Adrenal gland (tissue), 9 donors: ENCODE measurements at regions not wholly inside any gene's neighbourhood (a gene's known extent, or its start where the extent isn't known, plus 50 kb on each side); places are given as distances from the start of the nearest gene placed in this dataset.
A peak's percentile ranks its signal among the peaks of the same experiment; 100 is the strongest.

ENCODE experiments used
- DNase-seq, 7 donors: peaks; one replicate each; pipeline ENCODE4 v3.0.0-alpha.2; 2019 to 2020
- H3K27ac ChIP-seq, 5 donors: fragments of 200-600 bp; sonication (generic) in 4 of 5; 1 replicate in 3 of 5; 2 replicates in 2 of 5; pipeline versions ENCODE4 v1.5.1 to v1.8.0; 2016 to 2020; ENCODE audit warnings: mild to moderate bottlenecking in 1 of 5
- H3K27me3 ChIP-seq: fragments of 200-600 bp; 2 replicates; pipeline ENCODE4 v1.8.0; 2021
- H3K36me3 ChIP-seq, 2 donors: fragments of 200-600 bp; replicated peaks in 1 of 2; 1 replicate in 1 of 2; 2 replicates in 1 of 2; pipeline versions ENCODE4 v1.5.1 to v1.8.0; 2018 to 2022
- H3K4me1 ChIP-seq, 2 donors: fragments of 200-600 bp; replicated peaks in 1 of 2; 1 replicate in 1 of 2; 2 replicates in 1 of 2; pipeline versions ENCODE4 v1.5.1 to v1.8.0; 2018 to 2021
- H3K4me3 ChIP-seq, 4 donors: fragments of 200-600 bp; sonication (generic) in 3 of 4; one replicate each; pipeline ENCODE4 v1.5.1; 2016 to 2018
- H3K9me3 ChIP-seq, 3 donors: fragments of 200-600 bp; sonication (generic) in 1 of 3; replicated peaks in 1 of 3; 1 replicate in 2 of 3; 2 replicates in 1 of 3; pipeline versions ENCODE4 v1.5.1 to v1.8.0; 2016 to 2021
- POLR2A ChIP-seq, 2 donors: fragments of 450-650 bp; IDR thresholded peaks; one replicate each; pipeline ENCODE4 v1.6.1; 2017; ENCODE audit warnings: antibody characterized with exemption in 2 of 2, mild to moderate bottlenecking in 2 of 2, moderate library complexity in 1 of 2
- WGBS, 4 donors: extraction: QIAGEN DNeasy Blood & Tissue Kit in 2 of 4; methylation state at CpG; one replicate each; pipeline versions ENCODE4 v1.1.5 to v1.1.7; 2013 to 2017; 5-methylcytosine and 5-hydroxymethylcytosine counted together
- intact Hi-C, 2 donors: fragments of 100-400 bp; cut with DNase I; formaldehyde crosslinking; loops; one replicate each; pipeline versions ENCODE4 v1.14.1 to v1.15.0; 2022 to 2023
- TF ChIP-seq, protein P1 (sequence below), 6 experiments: fragments of 450-650 bp in 4 of 6; fragments of 200-600 bp in 2 of 6; sonication (generic) in 1 of 6; IDR thresholded peaks; 1 replicate in 5 of 6; 2 replicates in 1 of 6; pipeline versions ENCODE4 v1.5.1 to v1.8.0; 2016 to 2021; ENCODE audit warnings: antibody characterized with exemption in 6 of 6, mild to moderate bottlenecking in 2 of 6, moderate library complexity in 1 of 6
- donor health status: healthy with polysubstance abuse.
- donor health status: Bipolar disorder and iron deficiency.
- donor health status: DM: yes; HTN: yes; CAD: no.
- donor health status: DM: no; HTN: no; CAD: no.
- donor health status: DM: no; HTN: no; CAD: no.

DNA sequence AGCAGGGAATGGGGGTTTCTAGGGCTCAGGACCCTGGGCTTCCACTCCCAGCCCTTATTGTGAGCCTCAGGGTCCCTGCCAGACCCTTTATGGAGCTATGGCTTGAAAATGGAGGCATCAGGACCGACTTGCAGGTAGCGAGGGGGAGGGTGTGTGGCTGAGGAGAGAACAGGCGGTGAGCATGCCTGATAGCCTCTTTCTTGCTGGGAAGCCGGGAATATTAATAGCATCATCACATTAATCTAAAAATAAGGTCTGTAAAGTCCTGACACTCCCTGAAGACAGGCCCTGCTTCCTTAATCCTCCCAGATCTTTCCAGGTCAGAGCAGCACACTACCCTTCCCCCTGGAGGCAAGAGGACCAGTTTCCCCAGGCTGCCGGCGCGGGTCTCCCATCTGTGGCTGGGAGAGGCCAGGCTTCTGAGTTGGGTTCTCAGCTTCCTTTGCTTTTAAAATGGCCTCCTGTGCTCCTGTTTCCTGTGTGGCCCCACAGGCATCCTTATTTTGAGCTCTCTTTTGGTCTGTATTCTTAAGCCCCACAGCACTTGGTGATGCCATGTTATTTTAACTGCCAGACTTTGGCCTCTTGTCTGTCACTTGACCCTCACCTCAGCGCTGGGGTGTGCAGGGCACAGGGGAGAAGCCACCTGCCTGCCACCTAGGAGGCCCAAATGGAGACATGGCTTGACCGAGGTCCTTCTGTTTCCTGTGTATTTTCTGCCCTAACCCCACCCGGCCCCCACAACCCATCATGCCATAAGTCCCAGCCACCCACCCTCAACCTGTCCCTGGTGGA, 185.0 kb upstream of the TOPAZ1 start:
- Histone ChIP-seq H3K4me1 (no peaks in the 10 kb centered on the region), H3K27me3 (peaks cover 5% of the 10 kb centered on the region), H3K4me3 (no peak overlapping the region), H3K36me3 (no peaks in the 10 kb centered on the region), H3K9me3 (no peaks in the 10 kb centered on the region), H3K27ac (no peak overlapping the region)
- intact Hi-C loops: no loop called here
- WGBS, 4 donors: 74 to 90% (median 80%) methylated on average over 6 to 10 of the region's 10 CpGs
- TF ChIP-seq, protein P1, sequence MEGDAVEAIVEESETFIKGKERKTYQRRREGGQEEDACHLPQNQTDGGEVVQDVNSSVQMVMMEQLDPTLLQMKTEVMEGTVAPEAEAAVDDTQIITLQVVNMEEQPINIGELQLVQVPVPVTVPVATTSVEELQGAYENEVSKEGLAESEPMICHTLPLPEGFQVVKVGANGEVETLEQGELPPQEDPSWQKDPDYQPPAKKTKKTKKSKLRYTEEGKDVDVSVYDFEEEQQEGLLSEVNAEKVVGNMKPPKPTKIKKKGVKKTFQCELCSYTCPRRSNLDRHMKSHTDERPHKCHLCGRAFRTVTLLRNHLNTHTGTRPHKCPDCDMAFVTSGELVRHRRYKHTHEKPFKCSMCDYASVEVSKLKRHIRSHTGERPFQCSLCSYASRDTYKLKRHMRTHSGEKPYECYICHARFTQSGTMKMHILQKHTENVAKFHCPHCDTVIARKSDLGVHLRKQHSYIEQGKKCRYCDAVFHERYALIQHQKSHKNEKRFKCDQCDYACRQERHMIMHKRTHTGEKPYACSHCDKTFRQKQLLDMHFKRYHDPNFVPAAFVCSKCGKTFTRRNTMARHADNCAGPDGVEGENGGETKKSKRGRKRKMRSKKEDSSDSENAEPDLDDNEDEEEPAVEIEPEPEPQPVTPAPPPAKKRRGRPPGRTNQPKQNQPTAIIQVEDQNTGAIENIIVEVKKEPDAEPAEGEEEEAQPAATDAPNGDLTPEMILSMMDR (IDR thresholded peaks at IDR 0.05): no peak
- TF ChIP-seq POLR2A (IDR thresholded peaks at IDR 0.05): no peak
- DNase-seq: no peak

DNA sequence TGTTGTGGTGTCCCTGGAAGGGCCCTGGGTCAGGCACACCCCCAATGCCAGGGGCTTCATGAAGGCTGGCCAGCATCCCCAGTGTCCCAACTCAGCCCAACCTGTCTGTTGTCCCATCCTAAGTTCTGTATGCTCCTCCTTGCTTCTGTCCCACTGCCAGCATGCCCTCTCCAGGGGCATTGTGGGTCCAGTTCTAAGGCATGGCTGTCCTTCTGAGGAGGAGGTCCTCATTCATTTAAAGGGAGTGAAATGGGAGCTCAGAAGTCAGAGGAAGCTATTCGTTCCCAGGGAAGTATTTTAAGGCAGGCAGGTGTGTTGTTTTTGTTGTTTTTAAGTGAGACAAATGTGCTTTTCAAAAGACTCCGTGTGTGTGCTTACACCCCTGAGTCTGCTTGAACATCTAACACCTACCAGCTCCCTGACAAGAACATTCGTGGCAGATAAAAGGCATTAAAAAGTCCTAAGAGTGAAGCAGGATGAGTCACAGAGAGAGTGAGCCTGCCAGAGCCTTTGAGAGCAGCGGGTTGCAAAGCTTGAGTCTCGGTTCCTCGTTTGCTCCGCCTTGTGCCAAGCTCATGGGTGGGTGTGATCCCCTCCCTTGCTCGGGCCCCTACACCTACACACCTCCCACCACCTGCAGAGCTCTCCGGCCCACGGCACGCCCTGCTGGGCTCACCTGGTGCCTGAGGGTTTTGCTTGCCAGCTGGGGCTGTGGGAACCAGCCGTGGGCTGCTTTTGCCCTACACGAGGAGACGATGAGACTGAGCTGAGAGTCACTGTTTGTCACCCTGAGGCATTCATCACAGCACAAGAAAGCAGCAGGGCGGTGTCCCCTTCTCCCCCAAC, 183.4 kb upstream of the TOPAZ1 start:
- TF ChIP-seq, protein P1 (IDR thresholded peaks at IDR 0.05): no peak
- TF ChIP-seq POLR2A (IDR thresholded peaks at IDR 0.05): no peak
- peak in 1 of 7 donors; percentile 13 for DNase-seq
- no peak overlapping the region for H3K4me3 ChIP-seq
- no peaks in the 10 kb centered on the region for H3K36me3 ChIP-seq
- intact Hi-C loops: no loop called here
- no peaks in the 10 kb centered on the region for H3K9me3 ChIP-seq
- WGBS, 4 donors: 7 to 13% (median 10%) methylated on average over 9 to 15 of the region's 15 CpGs
- H3K4me1 ChIP-seq: no peaks in the 10 kb centered on the region
- no peak overlapping the region for H3K27ac ChIP-seq
- H3K27me3 ChIP-seq: peaks cover 5% of the 10 kb centered on the region

DNA sequence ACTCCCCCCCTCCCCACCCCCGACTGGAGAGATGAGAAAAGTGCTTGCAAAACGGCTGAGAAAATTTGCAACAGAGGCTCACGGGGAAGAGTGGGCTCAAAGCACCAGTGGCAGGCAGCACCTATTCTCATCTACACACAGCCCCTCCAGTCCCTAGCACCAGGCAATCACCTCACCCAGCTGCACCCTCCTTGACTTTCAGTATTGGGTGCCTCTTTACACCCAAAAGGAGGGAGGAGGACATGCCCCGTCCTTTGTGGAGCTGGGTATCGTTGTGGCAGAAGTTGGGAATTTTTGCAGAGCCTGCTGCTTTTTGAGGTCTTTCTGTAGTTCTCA, 182.8 kb upstream of the TOPAZ1 start:
- Histone ChIP-seq H3K4me1 (no peaks in the 10 kb centered on the region), H3K36me3 (no peaks in the 10 kb centered on the region), H3K27me3 (no peaks in the 10 kb centered on the region), H3K9me3 (no peaks in the 10 kb centered on the region), H3K4me3 (no peak overlapping the region), H3K27ac (no peak overlapping the region)
- no peak for DNase-seq
- intact Hi-C loops: no loop called here
- TF ChIP-seq, protein P1 (IDR thresholded peaks at IDR 0.05): no peak
- WGBS, 4 donors: 42 to 72% (median 50%) methylated on average over 4 to 5 of the region's 5 CpGs

DNA sequence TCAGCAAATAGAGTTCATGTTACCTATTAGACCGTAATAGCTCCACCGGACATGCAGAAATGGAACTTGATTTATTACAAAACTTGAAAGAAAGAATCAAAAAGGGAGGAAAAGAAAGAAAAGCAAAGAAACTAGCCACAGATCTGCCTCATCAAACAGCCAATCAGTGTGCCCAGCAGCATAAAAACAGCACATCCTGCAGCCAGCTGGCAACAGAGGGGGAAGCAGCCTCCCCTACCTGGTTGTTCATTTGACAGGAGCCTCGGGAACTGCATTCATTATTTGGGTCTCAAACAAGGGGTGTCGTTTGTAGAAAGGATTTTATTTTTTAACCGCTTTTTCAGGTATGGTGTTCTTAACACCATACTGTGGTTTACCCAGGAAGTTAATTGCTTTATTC, 181.5 kb upstream of the TOPAZ1 start:
- no peak for DNase-seq
- Histone ChIP-seq H3K27me3 (no peaks in the 10 kb centered on the region), H3K36me3 (no peaks in the 10 kb centered on the region), H3K9me3 (no peaks in the 10 kb centered on the region), H3K4me1 (no peaks in the 10 kb centered on the region), H3K4me3 (no peak overlapping the region), H3K27ac (no peak overlapping the region)
- intact Hi-C loops: no loop called here
- 65 to 73% (median 70%) methylated on average over 5 of the region's 5 CpGs for WGBS, 4 donors
- no peak for TF ChIP-seq POLR2A (IDR thresholded peaks at IDR 0.05)
- TF ChIP-seq, protein P1 (IDR thresholded peaks at IDR 0.05): no peak
